WI38 (cell line): ENCODE measurements at regions not wholly inside any gene's neighbourhood (a gene's known extent, or its start where the extent isn't known, plus 50 kb on each side); places are given as distances from the start of the nearest gene placed in this dataset.

Experiments used
- H3K4me3 ChIP-seq: 2 replicates; pipeline ENCODE4 v1.5.1; 2011; ENCODE audit warnings: low read depth, mild to moderate bottlenecking, control low read depth, low read length
- CTCF ChIP-seq: IDR thresholded peaks from 2 replicates; pipeline ENCODE4 v1.5.1; 2012; ENCODE audit warnings: low read depth, mild to moderate bottlenecking, control low read depth, low read length

- TF ChIP-seq CTCF, result no peak
- no peak overlapping the region for H3K4me3 ChIP-seq
Observed at GRCh38 chrX:10855845-10856244, 235.5 kb upstream of the MID1 start.

DNA sequence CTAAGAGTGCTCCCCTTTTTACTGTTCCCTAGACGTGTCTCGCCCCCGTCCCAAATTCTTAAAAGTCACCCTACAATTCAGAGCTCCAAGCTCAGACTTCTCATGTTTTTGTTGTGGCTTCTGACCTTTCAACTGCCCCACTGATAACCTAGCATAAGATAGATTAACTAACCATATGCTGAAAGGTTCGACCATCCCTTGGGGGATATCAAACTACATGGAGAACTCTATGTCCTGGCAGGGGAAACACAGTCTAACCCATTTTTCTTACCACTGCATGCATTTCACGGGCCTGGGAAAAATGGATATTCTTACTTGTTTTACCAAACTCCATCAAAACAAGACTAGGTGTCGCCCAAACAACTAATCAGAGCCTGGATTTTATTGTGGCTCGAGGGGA is 236.4 kb upstream of the MID1 start:
- TF ChIP-seq CTCF, result no peak
- no peak overlapping the region for H3K4me3 ChIP-seq

GRCh38 chrX:10859353-10859752 is 239.0 kb upstream of the MID1 start:
- TF ChIP-seq CTCF, result no peak
- no peak overlapping the region for H3K4me3 ChIP-seq

- TF ChIP-seq CTCF, result no peak
- H3K4me3 ChIP-seq, result no peak overlapping the region
Observed at GRCh38 chrX:10875995-10876394, 235.1 kb upstream of the HCCS start.

- TF ChIP-seq CTCF, result no peak
- H3K4me3 ChIP-seq, result no peak overlapping the region
Observed at GRCh38 chrX:10882484-10882883, 228.6 kb upstream of the HCCS start.

- no peak for TF ChIP-seq CTCF
- H3K4me3 ChIP-seq, result no peak overlapping the region
Observed at GRCh38 chrX:10884246-10884645, 226.9 kb upstream of the HCCS start.

- no peak for TF ChIP-seq CTCF
- H3K4me3 ChIP-seq, result no peak overlapping the region
Observed at GRCh38 chrX:10892621-10893225, 218.4 kb upstream of the HCCS start.
